ENCODE measurements at regions not wholly inside any gene's neighbourhood (a gene's known extent, or its start where the extent isn't known, plus 50 kb on each side); places are given as distances from the start of the nearest gene placed in this dataset.
A peak's percentile ranks its signal among the peaks of the same experiment; 100 is the strongest.

GRCh38 chr3:67791620-67792019 lies 137.2 kb upstream of the SUCLG2 start:
- in situ Hi-C loops (cut with HindIII; ENCODE audit: low pct_unique_long_range_greater_than_20kb, low sequenced_read_pairs) = no loop called here

GRCh38 chr3:67790043-67790442 lies 135.6 kb upstream of the SUCLG2 start:
- peak in 1 of 2 experiments; percentile 65 for DNase-seq (ENCODE audit: low read depth in 1 of 2, low spot score in 1 of 2)
- in situ Hi-C loops (cut with HindIII; ENCODE audit: low pct_unique_long_range_greater_than_20kb, low sequenced_read_pairs) = no loop called here
- TF ChIP-seq JUND (IDR thresholded peaks at IDR 0.05; ENCODE audit: low read depth) = no peak

More at GRCh38 chr3:67791620-67792019, 137.2 kb upstream of the SUCLG2 start:
- peak in 1 of 2 experiments; percentile 29 for DNase-seq (ENCODE audit: low read depth in 1 of 2, low spot score in 1 of 2)
- no peak for TF ChIP-seq JUND (IDR thresholded peaks at IDR 0.05; ENCODE audit: low read depth)

DNA sequence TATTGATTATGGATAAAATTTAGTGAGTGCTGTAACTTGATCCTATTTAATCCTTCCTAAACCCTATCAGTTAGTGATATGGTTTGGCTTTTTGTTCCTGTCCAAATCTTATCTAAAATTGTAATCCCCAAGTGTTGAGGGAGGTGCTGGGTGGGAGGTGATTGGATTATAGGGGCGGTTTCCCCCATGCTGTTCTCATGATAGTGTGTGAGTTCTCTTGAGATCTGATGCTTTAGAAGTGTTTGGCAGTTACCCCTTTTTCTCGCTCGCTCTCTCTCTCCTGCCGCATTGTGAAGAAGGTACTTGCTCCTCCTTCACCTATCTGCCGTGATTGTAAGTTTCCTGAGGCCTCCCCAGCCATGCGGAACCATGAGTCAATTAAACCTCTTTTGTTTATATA lies 134.0 kb upstream of the SUCLG2 start:
- in situ Hi-C loops (cut with HindIII; ENCODE audit: low pct_unique_long_range_greater_than_20kb, low sequenced_read_pairs) = no loop called here
- no peak for TF ChIP-seq JUND (IDR thresholded peaks at IDR 0.05; ENCODE audit: low read depth)
- DNase-seq (ENCODE audit: low read depth in 1 of 2, low spot score in 1 of 2) = no peak

- no peak for DNase-seq (ENCODE audit: low read depth in 1 of 2, low spot score in 1 of 2)
- TF ChIP-seq JUND (IDR thresholded peaks at IDR 0.05; ENCODE audit: low read depth) = no peak
- in situ Hi-C loops (cut with HindIII; ENCODE audit: low pct_unique_long_range_greater_than_20kb, low sequenced_read_pairs) = no loop called here
Measured at GRCh38 chr3:67783281-67784250, 129.2 kb upstream of the SUCLG2 start.

DNA sequence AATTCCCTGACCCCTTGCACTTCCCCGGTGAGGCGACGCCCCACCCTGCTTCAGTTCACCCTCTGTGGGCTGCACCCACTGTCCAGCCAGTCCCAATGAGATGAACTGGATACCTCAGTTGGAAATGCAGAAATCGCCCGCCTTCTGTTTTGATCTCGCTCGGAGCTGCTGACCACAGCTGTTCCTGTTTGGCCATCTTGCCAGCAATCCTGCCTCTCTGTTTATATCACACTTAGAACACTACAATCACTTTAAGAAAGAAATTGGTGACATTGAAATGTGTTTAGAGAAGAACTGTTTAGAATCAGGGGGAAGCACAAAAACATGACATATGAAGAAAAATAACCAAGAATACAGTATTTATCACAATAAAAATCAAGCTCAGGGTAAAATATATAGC lies 127.5 kb upstream of the SUCLG2 start:
- no peak for DNase-seq (ENCODE audit: low read depth in 1 of 2, low spot score in 1 of 2)
- in situ Hi-C loops (cut with HindIII; ENCODE audit: low pct_unique_long_range_greater_than_20kb, low sequenced_read_pairs) = no loop called here
- TF ChIP-seq JUND (IDR thresholded peaks at IDR 0.05; ENCODE audit: low read depth) = no peak

- in situ Hi-C loops (cut with HindIII; ENCODE audit: low pct_unique_long_range_greater_than_20kb, low sequenced_read_pairs) = no loop called here
- DNase-seq (ENCODE audit: low read depth in 1 of 2, low spot score in 1 of 2) = peak in 1 of 2 experiments; percentile 52
- TF ChIP-seq JUND (IDR thresholded peaks at IDR 0.05; ENCODE audit: low read depth) = no peak
Measured at GRCh38 chr3:67781218-67781617, 126.8 kb upstream of the SUCLG2 start.

GRCh38 chr3:67774676-67775075 lies 120.3 kb upstream of the SUCLG2 start:
- in situ Hi-C loops (cut with HindIII; ENCODE audit: low pct_unique_long_range_greater_than_20kb, low sequenced_read_pairs) = no loop called here
- no peak for DNase-seq (ENCODE audit: low read depth in 1 of 2, low spot score in 1 of 2)
- TF ChIP-seq JUND (IDR thresholded peaks at IDR 0.05; ENCODE audit: low read depth) = no peak

GRCh38 chr3:67765575-67765974 lies 111.2 kb upstream of the SUCLG2 start:
- DNase-seq (ENCODE audit: low read depth in 1 of 2, low spot score in 1 of 2) = no peak
- no peak for TF ChIP-seq JUND (IDR thresholded peaks at IDR 0.05; ENCODE audit: low read depth)
- in situ Hi-C loops (cut with HindIII; ENCODE audit: low pct_unique_long_range_greater_than_20kb, low sequenced_read_pairs) = no loop called here

DNA sequence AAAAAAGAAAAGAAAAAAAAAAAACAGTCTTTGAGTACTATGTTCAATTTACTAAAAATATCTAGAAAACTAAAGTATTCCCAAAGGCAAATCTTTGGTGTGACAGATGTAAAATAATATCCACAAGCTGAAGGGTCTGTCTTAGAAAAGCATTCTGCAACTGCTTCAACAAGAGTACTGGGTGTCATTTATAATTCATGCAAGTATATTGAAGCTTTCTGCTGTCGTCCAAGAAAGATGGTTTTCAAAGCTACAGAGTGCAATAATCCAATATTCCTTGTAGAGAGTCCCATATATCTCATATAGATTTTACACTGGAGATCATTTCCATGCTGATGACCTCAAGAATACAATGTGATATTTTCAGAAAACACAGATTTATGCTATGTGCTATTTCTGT lies 90.9 kb upstream of the SUCLG2 start:
- TF ChIP-seq JUND (IDR thresholded peaks at IDR 0.05; ENCODE audit: low read depth) = no peak
- no peak for DNase-seq (ENCODE audit: low read depth in 1 of 2, low spot score in 1 of 2)
- in situ Hi-C loops (cut with HindIII; ENCODE audit: low pct_unique_long_range_greater_than_20kb, low sequenced_read_pairs) = no loop called here

- no peak for DNase-seq (ENCODE audit: low read depth in 1 of 2, low spot score in 1 of 2)
- in situ Hi-C loops (cut with HindIII; ENCODE audit: low pct_unique_long_range_greater_than_20kb, low sequenced_read_pairs) = no loop called here
- TF ChIP-seq JUND (IDR thresholded peaks at IDR 0.05; ENCODE audit: low read depth) = no peak
Measured at GRCh38 chr3:67744699-67745098, 90.3 kb upstream of the SUCLG2 start.

GRCh38 chr3:67739851-67740250 lies 85.4 kb upstream of the SUCLG2 start:
- DNase-seq (ENCODE audit: low read depth in 1 of 2, low spot score in 1 of 2) = no peak
- in situ Hi-C loops (cut with HindIII; ENCODE audit: low pct_unique_long_range_greater_than_20kb, low sequenced_read_pairs) = no loop called here
- TF ChIP-seq JUND (IDR thresholded peaks at IDR 0.05; ENCODE audit: low read depth) = no peak

DNA sequence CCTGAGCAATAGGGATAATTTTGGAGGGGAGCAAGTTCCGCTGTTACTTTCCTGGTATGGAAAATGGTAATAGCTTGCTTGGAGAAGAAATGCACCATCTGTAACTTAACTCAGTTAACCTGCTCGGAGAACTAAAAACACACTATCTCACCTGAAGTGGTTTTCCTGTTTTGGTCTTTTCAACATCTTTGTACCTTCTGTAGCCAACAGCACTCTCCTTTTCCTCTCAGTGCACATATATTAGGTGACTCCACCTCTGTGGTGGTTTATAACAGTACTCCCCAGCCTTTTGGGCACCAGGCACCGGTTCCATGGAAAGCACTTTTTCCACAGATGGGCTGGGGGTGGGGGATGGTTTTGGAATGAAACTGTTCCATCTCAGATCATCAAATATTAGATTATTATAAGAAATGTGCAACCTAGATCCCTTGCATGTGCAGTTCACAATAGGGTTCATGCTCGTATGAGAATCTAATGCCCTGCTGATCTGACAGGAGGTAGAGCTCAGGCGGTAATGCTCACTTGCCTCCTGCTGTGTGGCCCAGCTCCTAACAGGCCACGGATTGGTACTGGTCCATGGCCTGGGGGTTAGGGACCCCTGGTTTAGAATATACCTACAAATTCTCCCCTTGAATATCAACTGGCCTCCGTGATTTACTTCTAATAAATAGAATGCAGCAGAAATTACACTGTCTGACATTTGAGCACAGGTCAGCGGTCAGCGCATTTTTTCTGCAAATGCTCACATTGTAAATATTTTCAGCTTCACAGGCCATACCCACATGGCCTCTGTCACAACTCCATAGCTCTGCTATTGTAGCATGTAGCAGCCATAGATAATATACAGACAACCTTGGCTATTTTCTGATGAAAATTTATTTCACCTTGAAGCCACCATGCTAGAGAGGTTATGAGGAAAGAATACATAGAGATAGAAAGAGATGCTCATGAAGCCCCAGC lies 83.8 kb upstream of the SUCLG2 start:
- DNase-seq (ENCODE audit: low read depth in 1 of 2, low spot score in 1 of 2) = no peak
- in situ Hi-C loops (cut with HindIII; ENCODE audit: low pct_unique_long_range_greater_than_20kb, low sequenced_read_pairs) = no loop called here
- TF ChIP-seq JUND (IDR thresholded peaks at IDR 0.05; ENCODE audit: low read depth) = no peak
